IMR-90 (cell line): ENCODE measurements at regions not wholly inside any gene's neighbourhood (a gene's known extent, or its start where the extent isn't known, plus 50 kb on each side); places are given as distances from the start of the nearest gene placed in this dataset.

Source experiments
- CTCF ChIP-seq: conservative IDR thresholded peaks from 2 replicates; pipeline ENCODE4 v1.5.1; 2012; ENCODE audit warnings: mild to moderate bottlenecking, low read depth, low read length, improper control_type of control experiment
- SMC3 ChIP-seq: fragments of 150-350 bp; IDR thresholded peaks from 2 replicates; pipeline ENCODE4 v1.6.1; 2016; ENCODE audit warnings: low read depth, mild to moderate bottlenecking, antibody characterized with exemption, low read length, moderate library complexity

- TF ChIP-seq CTCF (no peak), SMC3 (no peak)
Observed at GRCh38 chr12:74906224-74906623, 303.4 kb downstream of the KCNC2 start.
